ENCODE measurements at regions not wholly inside any gene's neighbourhood (a gene's known extent, or its start where the extent isn't known, plus 50 kb on each side); places are given as distances from the start of the nearest gene placed in this dataset.

- 66 to 78% (median 68%) methylated on average over 5 of the region's 5 CpGs for WGBS, 3 donors
- no peak overlapping the region for H3K4me3 ChIP-seq
- TF ChIP-seq EP300 (IDR thresholded peaks at IDR 0.05), result no peak
- TF ChIP-seq CTCF (IDR thresholded peaks at IDR 0.05), result no peak
- TF ChIP-seq POLR2A (IDR thresholded peaks at IDR 0.05), result no peak
These were observed 70.5 kb upstream of the SPTLC1 start for GRCh38 chr9:92185681-92186080.

GRCh38 chr9:92185096-92185495 is 69.9 kb upstream of the SPTLC1 start:
- H3K36me3 ChIP-seq, result no peaks in the 10 kb centered on the region
- no peak overlapping the region for H3K27ac ChIP-seq
- no peaks in the 10 kb centered on the region for H3K27me3 ChIP-seq
- WGBS, 3 donors, result 85 to 91% (median 91%) methylated on average over 9 of the region's 9 CpGs
- no peaks in the 10 kb centered on the region for H3K4me1 ChIP-seq (ENCODE audit: insufficient read depth)
- DNase-seq, result no peak
- TF ChIP-seq CTCF (IDR thresholded peaks at IDR 0.05) (no peak), POLR2A (IDR thresholded peaks at IDR 0.05) (no peak)
- H3K4me3 ChIP-seq, result no peak overlapping the region
- H3K9me3 ChIP-seq, result no peaks in the 10 kb centered on the region
- intact Hi-C loops (cut with DNase I), result no loop called here

More at GRCh38 chr9:92185681-92186080, 70.5 kb upstream of the SPTLC1 start:
- no peaks in the 10 kb centered on the region for H3K27me3 ChIP-seq
- H3K27ac ChIP-seq, result no peak overlapping the region
- intact Hi-C loops (cut with DNase I), result no loop called here
- H3K4me1 ChIP-seq (ENCODE audit: insufficient read depth), result no peaks in the 10 kb centered on the region
- H3K9me3 ChIP-seq, result no peaks in the 10 kb centered on the region
- H3K36me3 ChIP-seq, result no peaks in the 10 kb centered on the region
- DNase-seq, result no peak

GRCh38 chr9:92184041-92184564 is 68.9 kb upstream of the SPTLC1 start:
- no peak for TF ChIP-seq CTCF (IDR thresholded peaks at IDR 0.05)
- TF ChIP-seq POLR2A (IDR thresholded peaks at IDR 0.05), result no peak
- TF ChIP-seq EP300 (IDR thresholded peaks at IDR 0.05), result no peak
- no peak for DNase-seq
- Histone ChIP-seq H3K27me3 (no peaks in the 10 kb centered on the region), H3K27ac (no peak overlapping the region), H3K4me1 (ENCODE audit: insufficient read depth) (no peaks in the 10 kb centered on the region), H3K4me3 (no peak overlapping the region), H3K9me3 (no peaks in the 10 kb centered on the region), H3K36me3 (no peaks in the 10 kb centered on the region)
- WGBS, 3 donors, result 77 to 82% (median 81%) methylated on average over 1 of the region's 1 CpG
- intact Hi-C loops (cut with DNase I), result no loop called here

- intact Hi-C loops (cut with DNase I), result no loop called here
- no peaks in the 10 kb centered on the region for H3K4me1 ChIP-seq (ENCODE audit: insufficient read depth)
- no peaks in the 10 kb centered on the region for H3K9me3 ChIP-seq
- no peak overlapping the region for H3K27ac ChIP-seq
- H3K27me3 ChIP-seq, result no peaks in the 10 kb centered on the region
- H3K4me3 ChIP-seq, result no peak overlapping the region
- no peak for DNase-seq
- WGBS, 3 donors, result 65 to 76% (median 69%) methylated on average over 5 of the region's 5 CpGs
- H3K36me3 ChIP-seq, result no peaks in the 10 kb centered on the region
- TF ChIP-seq POLR2A (IDR thresholded peaks at IDR 0.05), result no peak
- no peak for TF ChIP-seq CTCF (IDR thresholded peaks at IDR 0.05)
- no peak for TF ChIP-seq EP300 (IDR thresholded peaks at IDR 0.05)
These were observed 68.2 kb upstream of the SPTLC1 start for GRCh38 chr9:92183449-92183848.

All from ovary (tissue), 7 donors.